ENCODE measurements at regions not wholly inside any gene's neighbourhood (a gene's known extent, or its start where the extent isn't known, plus 50 kb on each side); places are given as distances from the start of the nearest gene placed in this dataset.

DNA sequence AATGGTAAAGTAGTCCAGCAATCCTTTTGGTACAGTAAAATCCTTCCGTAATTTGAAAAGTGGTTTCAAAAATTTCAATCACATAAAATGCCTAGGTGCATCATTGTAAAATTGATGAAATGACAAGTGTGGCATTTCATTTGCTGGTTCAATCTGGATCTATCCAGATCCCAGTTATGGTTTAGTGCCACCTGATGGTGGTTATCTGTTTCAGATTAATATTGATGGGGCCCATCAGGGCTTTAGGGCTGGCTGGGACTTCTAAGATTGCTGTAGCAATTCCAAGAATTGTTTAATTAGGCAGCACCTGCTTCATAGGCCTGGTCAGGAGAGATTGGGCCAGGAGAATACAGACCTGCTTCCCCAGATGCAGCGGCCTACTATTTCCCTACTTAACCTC lies 55.5 kb upstream of the PIK3C3 start:
- no peak for TF ChIP-seq YY1 (IDR thresholded peaks at IDR 0.05; ENCODE audit: insufficient read depth, insufficient read length)
- TF ChIP-seq ZNF274 (IDR thresholded peaks at IDR 0.05; ENCODE audit: low read depth, low read length), result no peak

Data from NT2/D1 (cell line).